Endothelial cell of umbilical vein (primary cell): ENCODE measurements at regions not wholly inside any gene's neighbourhood (a gene's known extent, or its start where the extent isn't known, plus 50 kb on each side); places are given as distances from the start of the nearest gene placed in this dataset.

Experiments
- BruUV-seq: library from RNA; stranded (reverse); fragments of 400-500 nt; replicated peaks from 2 replicates; lab custom pipeline; 2021; lab: Mats Ljungman, UMichigan
- CTCF ChIA-PET: fragments of 300-600, 350-600 bp; sonication (Branson Sonifier 250); formaldehyde crosslinking; loops from one replicate; lab custom pipeline; 2021; ENCODE audit warnings: antibody characterized with exemption, inconsistent platforms; lab: Charles Lee
- POLR2A ChIA-PET: fragments of 300-600, 350-600 bp; sonication (Branson Sonifier 250); formaldehyde crosslinking; loops from one replicate; lab custom pipeline; 2021; ENCODE audit warnings: antibody characterized with exemption, inconsistent platforms; lab: Charles Lee
- DNase-seq: peaks from one replicate; pipeline ENCODE4 v3.0.0-alpha.2; 2011; ENCODE audit warnings: low read depth, low spot score
- FAIRE-seq: peaks from 2 replicates; lab custom pipeline; 2011; peaks lifted over from hg19 to GRCh38; lab: Jason Lieb, UNC
- H2AFZ ChIP-seq: 2 replicates; pipeline ENCODE4 v1.6.0; 2012; ENCODE audit warnings: low read depth, low read length, control low read depth, inconsistent platforms
- H3K27ac ChIP-seq: 2 replicates; pipeline ENCODE4 v1.5.1; 2011; ENCODE audit warnings: low read depth, mild to moderate bottlenecking, control low read depth, low read length, moderate library complexity; ENCODE audit not compliant: insufficient read depth
- H3K27me3 ChIP-seq, 2 experiments: 2 replicates each; pipeline versions ENCODE4 v1.6.0 to v1.6.1; 2011; ENCODE audit warnings: low read length in 2 of 2, mixed read lengths in 1 of 2; ENCODE audit not compliant: control insufficient read depth in 2 of 2, insufficient read depth in 2 of 2
- H3K36me3 ChIP-seq, 2 experiments: 2 replicates in 1 of 2; 3 replicates in 1 of 2; pipeline ENCODE4 v1.5.1; 2011; ENCODE audit warnings: low read length in 2 of 2, mild to moderate bottlenecking in 1 of 2, moderate library complexity in 1 of 2; ENCODE audit not compliant: control insufficient read depth in 2 of 2, insufficient read depth in 2 of 2; ENCODE audit errors: extremely low read depth in 1 of 2
- H3K4me1 ChIP-seq: 3 replicates; pipeline ENCODE4 v1.5.1; 2011; ENCODE audit warnings: mild to moderate bottlenecking, low read length; ENCODE audit not compliant: control insufficient read depth, insufficient read depth; ENCODE audit errors: extremely low read depth
- H3K4me2 ChIP-seq: 2 replicates; pipeline ENCODE4 v1.6.1; 2011; ENCODE audit warnings: low read length, control low read depth, mixed read lengths; ENCODE audit not compliant: insufficient read depth
- H3K4me3 ChIP-seq, 3 experiments: fragments of 200-600 bp in 1 of 3; sonication (generic), shearing (Covaris generic) in 1 of 3; replicated peaks in 1 of 3; 2 replicates each; pipeline ENCODE4 v1.5.1; 2011 to 2016; ENCODE audit warnings: control low read depth in 3 of 3, low read length in 3 of 3, mild to moderate bottlenecking in 2 of 3, inconsistent platforms in 1 of 3, low read depth in 1 of 3, moderate library complexity in 1 of 3; ENCODE audit not compliant: insufficient read depth in 1 of 3
- H3K79me2 ChIP-seq: 2 replicates; pipeline ENCODE4 v1.6.0; 2012; ENCODE audit warnings: low read length, inconsistent platforms; ENCODE audit not compliant: control insufficient read depth, insufficient read depth
- H3K9ac ChIP-seq: replicated peaks from 2 replicates; pipeline ENCODE3; 2011; ENCODE audit warnings: low read length, control low read depth; ENCODE audit not compliant: insufficient read depth; ENCODE audit errors: extremely low read depth
- H3K9me1 ChIP-seq: replicated peaks from 3 replicates; pipeline ENCODE4 v1.6.0; 2011; ENCODE audit warnings: mild to moderate bottlenecking, low read length; ENCODE audit not compliant: control insufficient read depth, insufficient read depth; ENCODE audit errors: extremely low read depth
- H3K9me3 ChIP-seq: replicated peaks from 2 replicates; pipeline ENCODE4 v1.5.1; 2012; ENCODE audit warnings: low read length, inconsistent platforms; ENCODE audit not compliant: control insufficient read depth, insufficient read depth
- H4K20me1 ChIP-seq: replicated peaks from 2 replicates; pipeline ENCODE3; 2011; ENCODE audit warnings: mild to moderate bottlenecking, low read length; ENCODE audit not compliant: control insufficient read depth, insufficient read depth; ENCODE audit errors: extremely low read depth
- EZH2 ChIP-seq: IDR thresholded peaks from 2 replicates; pipeline ENCODE4 v1.6.1; 2012; ENCODE audit warnings: borderline replicate concordance, low read depth, mild to moderate bottlenecking, moderate library complexity, low read length, inconsistent platforms; ENCODE audit not compliant: severe bottlenecking
- FOS ChIP-seq: IDR thresholded peaks from 2 replicates; pipeline ENCODE4 v1.6.1; 2011; ENCODE audit warnings: mild to moderate bottlenecking, low read length, moderate library complexity, borderline replicate concordance; ENCODE audit not compliant: insufficient read depth
- JUN ChIP-seq: IDR thresholded peaks from 2 replicates; pipeline ENCODE4 v1.6.1; 2011; ENCODE audit warnings: borderline replicate concordance, low read depth; ENCODE audit not compliant: insufficient read length, insufficient read depth
- MYC ChIP-seq: IDR thresholded peaks from one replicate; pipeline ENCODE4 v1.6.1; 2011; ENCODE audit warnings: mild to moderate bottlenecking, low read depth, low read length
- POLR2A ChIP-seq: IDR thresholded peaks from 2 replicates; pipeline ENCODE4 v1.6.1; 2012; ENCODE audit warnings: low read depth, mild to moderate bottlenecking, control low read depth, low read length
- POLR2AphosphoS5 ChIP-seq: IDR thresholded peaks from 2 replicates; pipeline ENCODE4 v1.6.1; 2012; ENCODE audit warnings: low read depth, mild to moderate bottlenecking, control low read depth, low read length, moderate library complexity; ENCODE audit not compliant: insufficient read depth
- dilution Hi-C: fragments of 300-500 bp; cut with MboI; formaldehyde crosslinking; loops from one replicate; pipeline ENCODE4 v1.15.0; 2019; ENCODE audit warnings: low sequenced_read_pairs; ENCODE audit not compliant: extremely low pct_ligation_motif_present
- intact Hi-C: fragments of 100-400 bp; cut with micrococcal nuclease; formaldehyde crosslinking; loops from one replicate; pipeline ENCODE4 v1.10.0; 2022
- TF ChIP-seq, protein P1 (sequence below), 2 donors: IDR thresholded peaks; 1 replicate in 1 of 2; 2 replicates in 1 of 2; pipeline ENCODE4 v1.5.1; 2011; ENCODE audit warnings: low read length in 2 of 2, mild to moderate bottlenecking in 2 of 2, moderate library complexity in 2 of 2, control low read depth in 1 of 2, inconsistent platforms in 1 of 2, low read depth in 1 of 2; ENCODE audit not compliant: insufficient read depth in 1 of 2; ENCODE audit errors: extremely low read depth in 1 of 2

DNA sequence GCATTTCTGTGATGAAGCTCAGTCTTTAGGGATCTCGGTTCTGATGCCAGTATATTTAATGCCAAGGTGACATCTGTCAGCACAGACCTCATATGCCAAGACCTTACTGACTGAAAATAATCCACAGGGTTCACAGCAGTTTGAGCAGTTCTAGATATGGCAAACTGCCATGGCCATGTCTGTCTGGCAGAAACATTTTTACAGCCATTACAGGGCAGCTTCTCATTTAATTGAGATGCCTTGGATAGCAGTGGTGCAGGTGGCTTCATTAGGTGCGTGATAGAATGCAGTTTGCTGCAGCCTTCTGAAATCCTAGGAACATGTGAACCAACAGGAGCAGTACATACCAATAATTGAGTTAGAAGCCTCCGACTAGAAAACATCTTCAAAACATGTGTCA lies 510.6 kb downstream of the XIRP2 start:
- Histone ChIP-seq H2AFZ (no peak overlapping the region), H3K9me1 (no peaks in the 10 kb centered on the region), H3K27ac (no peak overlapping the region), H3K4me3 (no peak overlapping the region), H3K36me3 (no peaks in the 10 kb centered on the region), H3K9me3 (no peaks in the 10 kb centered on the region), H3K79me2 (no peaks in the 10 kb centered on the region), H3K9ac (no peak overlapping the region), H3K4me1 (no peaks in the 10 kb centered on the region), H4K20me1 (no peaks in the 10 kb centered on the region), H3K4me2 (no peak overlapping the region), H3K27me3 (no peaks in the 10 kb centered on the region)
- TF ChIP-seq JUN (no peak), EZH2 (no peak), POLR2A (no peak), FOS (no peak), MYC (no peak), POLR2AphosphoS5 (no peak)
- TF ChIP-seq, protein P1, sequence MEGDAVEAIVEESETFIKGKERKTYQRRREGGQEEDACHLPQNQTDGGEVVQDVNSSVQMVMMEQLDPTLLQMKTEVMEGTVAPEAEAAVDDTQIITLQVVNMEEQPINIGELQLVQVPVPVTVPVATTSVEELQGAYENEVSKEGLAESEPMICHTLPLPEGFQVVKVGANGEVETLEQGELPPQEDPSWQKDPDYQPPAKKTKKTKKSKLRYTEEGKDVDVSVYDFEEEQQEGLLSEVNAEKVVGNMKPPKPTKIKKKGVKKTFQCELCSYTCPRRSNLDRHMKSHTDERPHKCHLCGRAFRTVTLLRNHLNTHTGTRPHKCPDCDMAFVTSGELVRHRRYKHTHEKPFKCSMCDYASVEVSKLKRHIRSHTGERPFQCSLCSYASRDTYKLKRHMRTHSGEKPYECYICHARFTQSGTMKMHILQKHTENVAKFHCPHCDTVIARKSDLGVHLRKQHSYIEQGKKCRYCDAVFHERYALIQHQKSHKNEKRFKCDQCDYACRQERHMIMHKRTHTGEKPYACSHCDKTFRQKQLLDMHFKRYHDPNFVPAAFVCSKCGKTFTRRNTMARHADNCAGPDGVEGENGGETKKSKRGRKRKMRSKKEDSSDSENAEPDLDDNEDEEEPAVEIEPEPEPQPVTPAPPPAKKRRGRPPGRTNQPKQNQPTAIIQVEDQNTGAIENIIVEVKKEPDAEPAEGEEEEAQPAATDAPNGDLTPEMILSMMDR (IDR thresholded peaks at IDR 0.05; ENCODE audit: extremely low read depth in 1 of 2, insufficient read depth in 1 of 2, low read depth in 1 of 2, low read length in 2 of 2), result no peak
- no peak for FAIRE-seq
- no peak for DNase-seq
- POLR2A ChIA-PET, result no interaction called here
- BruUV-seq, result no TSS peak
- intact Hi-C loops, result no loop called here
- CTCF ChIA-PET, result no interaction called here
- dilution Hi-C loops, result no loop called here

DNA sequence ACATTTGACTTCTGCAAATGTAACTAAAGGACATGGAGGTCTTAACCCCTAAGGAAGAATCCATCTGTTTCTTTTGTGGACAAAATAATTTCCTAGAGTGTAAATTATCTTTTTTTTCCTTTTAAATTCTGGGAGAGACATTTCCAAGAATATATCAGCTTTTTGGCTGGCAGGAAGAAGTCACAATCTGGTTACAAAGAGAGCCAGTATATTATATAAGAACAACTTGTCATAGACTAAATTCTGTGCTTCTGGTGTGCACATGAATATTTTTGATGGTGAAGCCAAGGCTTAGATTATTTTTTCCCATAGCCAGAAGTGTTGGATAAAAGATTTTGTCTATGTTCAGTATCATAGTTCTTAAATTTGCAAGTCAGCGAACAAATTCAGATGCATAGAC lies 500.6 kb downstream of the XIRP2 start:
- ChIA-PET POLR2A (no interaction called here), CTCF (no interaction called here)
- DNase-seq (no peak), FAIRE-seq (no peak)
- TF ChIP-seq, protein P1 (IDR thresholded peaks at IDR 0.05; ENCODE audit: extremely low read depth in 1 of 2, insufficient read depth in 1 of 2, low read depth in 1 of 2, low read length in 2 of 2), result no peak
- Histone ChIP-seq H3K4me2 (no peak overlapping the region), H3K4me3 (no peak overlapping the region), H3K4me1 (no peaks in the 10 kb centered on the region), H3K27me3 (no peaks in the 10 kb centered on the region), H3K9me1 (no peaks in the 10 kb centered on the region), H3K79me2 (no peaks in the 10 kb centered on the region), H2AFZ (no peak overlapping the region), H3K9ac (no peak overlapping the region), H3K36me3 (no peaks in the 10 kb centered on the region), H3K9me3 (peaks cover 2% of the 10 kb centered on the region), H3K27ac (no peak overlapping the region), H4K20me1 (no peaks in the 10 kb centered on the region)
- intact Hi-C loops, result no loop called here
- dilution Hi-C loops, result no loop called here
- BruUV-seq, result no TSS peak
